ENCODE measurements at regions not wholly inside any gene's neighbourhood (a gene's known extent, or its start where the extent isn't known, plus 50 kb on each side); places are given as distances from the start of the nearest gene placed in this dataset.

DNA sequence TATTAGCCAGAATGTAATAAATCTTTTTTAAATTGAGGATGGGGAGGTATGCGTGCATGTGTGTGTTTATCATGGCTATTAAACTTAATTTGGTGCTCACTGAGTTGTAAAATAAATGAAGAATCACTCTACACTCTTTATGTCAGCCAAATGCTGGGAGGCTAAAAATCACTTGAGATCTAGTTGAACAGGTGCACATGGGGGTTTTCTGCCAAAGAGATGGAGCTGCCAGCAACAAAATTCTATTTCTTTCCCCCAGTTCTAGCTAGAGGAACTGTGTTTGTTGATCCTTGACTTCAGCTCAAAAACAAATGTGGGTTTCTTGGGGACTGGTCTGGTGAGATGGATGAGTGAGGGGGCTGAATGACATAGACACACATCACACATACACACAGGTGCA is 183.3 kb upstream of the BTBD3 start:
- no peaks in the 10 kb centered on the region for H4K20me1 ChIP-seq (replicated peaks in 1 of 2; ENCODE audit: control insufficient read depth in 1 of 2, insufficient read depth in 2 of 2, low read length in 2 of 2)
- no peaks in the 10 kb centered on the region for H3K23me2 ChIP-seq (ENCODE audit: low read depth, low read length)
- no peak overlapping the region for H2AK5ac ChIP-seq (ENCODE audit: low read depth, low read length)
- H3K27me3 ChIP-seq (replicated peaks in 1 of 4; ENCODE audit: control insufficient read depth in 3 of 4, extremely low read depth in 1 of 4, insufficient read depth in 3 of 4, low read length in 3 of 4) = no peaks in the 10 kb centered on the region
- no peak overlapping the region for H4K8ac ChIP-seq (ENCODE audit: extremely low read depth, insufficient read depth, low read length)
- H2BK12ac ChIP-seq (ENCODE audit: low read depth, low read length) = no peak overlapping the region
- H3K56ac ChIP-seq (replicated peaks; ENCODE audit: insufficient read length, low read depth, low read length) = no peak overlapping the region
- H3K4me1 ChIP-seq (replicated peaks in 1 of 4; ENCODE audit: control insufficient read depth in 3 of 4, insufficient read depth in 4 of 4, low read length in 3 of 4) = no peaks in the 10 kb centered on the region
- H3K27ac ChIP-seq (ENCODE audit: low read depth, low read length) = no peak overlapping the region
- FAIRE-seq = no peak
- H2BK20ac ChIP-seq (ENCODE audit: low read length) = no peak overlapping the region
- H3K4me3 ChIP-seq (ENCODE audit: extremely low read depth in 1 of 4, insufficient read depth in 2 of 4, low read depth in 3 of 4, low read length in 4 of 4) = no peak overlapping the region
- H3K9me3 ChIP-seq (ENCODE audit: insufficient read depth in 2 of 2, low read depth in 1 of 2, low read length in 1 of 2) = no peaks in the 10 kb centered on the region
- no peaks in the 10 kb centered on the region for H3K79me2 ChIP-seq (ENCODE audit: control insufficient read depth in 1 of 2, insufficient read depth in 2 of 2, low read length in 2 of 2)
- no peak for DNase-seq (ENCODE audit: low read depth in 1 of 2, low spot score in 2 of 2)
- no peak for TF ChIP-seq ZNF274 (IDR thresholded peaks at IDR 0.05; ENCODE audit: borderline replicate concordance, extremely low read depth, low read length)
- no peak overlapping the region for H2AFZ ChIP-seq (ENCODE audit: low read length)
- no peak overlapping the region for H3K18ac ChIP-seq (ENCODE audit: extremely low read depth, low read length)
- H3K79me1 ChIP-seq (ENCODE audit: low read depth, low read length) = no peaks in the 10 kb centered on the region
- no peak overlapping the region for H2BK15ac ChIP-seq (ENCODE audit: low read length)
- H3K4ac ChIP-seq (replicated peaks; ENCODE audit: insufficient read length, low read depth, low read length) = no peak overlapping the region
- H3K4me2 ChIP-seq (ENCODE audit: insufficient read depth in 1 of 2, low read depth in 2 of 2, low read length in 2 of 2) = no peak overlapping the region
- H3K14ac ChIP-seq (ENCODE audit: insufficient read length) = no peak overlapping the region
- no peak overlapping the region for H2BK5ac ChIP-seq (ENCODE audit: low read depth, low read length)
- H4K91ac ChIP-seq (replicated peaks; ENCODE audit: insufficient read length, low read length) = no peak overlapping the region
- H4K5ac ChIP-seq (ENCODE audit: insufficient read length, low read depth, low read length) = no peak overlapping the region
- WGBS, 2 experiments (ENCODE audit: extremely low coverage in 1 of 2, insufficient coverage in 1 of 2, insufficient read length in 1 of 2, insufficient replicate concordance in 2 of 2, low coverage in 1 of 2, low lambda C conversion rate in 2 of 2, missing lambda C conversion rate in 1 of 2) = 100% methylated on average over 1 of the region's 1 CpG; no CpG with 5 or more reads in 1 of the 2 experiments
- no peak overlapping the region for H2BK120ac ChIP-seq (replicated peaks; ENCODE audit: low read depth, low read length)
- H3K23ac ChIP-seq (ENCODE audit: insufficient read length) = no peak overlapping the region
- ChIA-PET CTCF (ENCODE audit: partially characterized antibody) (interaction anchor here (0.8 to 1.1 kb wide), 2 partner anchors 18 to 179 kb away, joined by 3 read pairs; no protein-coding TSS in a partner anchor), POLR2A (ENCODE audit: partially characterized antibody) (interaction anchor here (1.2 kb wide), 1 partner anchor 12 kb away, joined by 4 read pairs; no protein-coding TSS in a partner anchor)
- H3K9ac ChIP-seq (replicated peaks in 1 of 4; ENCODE audit: extremely low read depth in 1 of 4, low read depth in 3 of 4, low read length in 3 of 4) = no peak overlapping the region
- no peaks in the 10 kb centered on the region for H3K36me3 ChIP-seq (ENCODE audit: control insufficient read depth in 2 of 4, insufficient read depth in 4 of 4, low read length in 3 of 4)

All from H1 (cell line).